H1 (cell line): ENCODE measurements at regions not wholly inside any gene's neighbourhood (a gene's known extent, or its start where the extent isn't known, plus 50 kb on each side); places are given as distances from the start of the nearest gene placed in this dataset.

ENCODE experiments used
- ATF2 ChIP-seq: IDR thresholded peaks from 2 replicates; pipeline ENCODE4 v1.6.1; 2012; ENCODE audit warnings: low read length, inconsistent platforms
- ATF3 ChIP-seq: IDR thresholded peaks from 2 replicates; pipeline ENCODE4 v1.6.1; 2011; ENCODE audit warnings: low read depth, mild to moderate bottlenecking, low read length; ENCODE audit not compliant: insufficient read depth
- CEBPB ChIP-seq: IDR thresholded peaks from 2 replicates; pipeline ENCODE4 v1.6.1; 2012; ENCODE audit warnings: low read depth, low read length
- CTCF ChIP-seq, 3 experiments: IDR thresholded peaks; 1 replicate in 2 of 3; 2 replicates in 1 of 3; pipeline versions ENCODE4 v1.5.1 to v1.6.1; 2011; ENCODE audit warnings: low read length in 3 of 3, mild to moderate bottlenecking in 3 of 3, inconsistent platforms in 2 of 3, low read depth in 1 of 3, moderate library complexity in 1 of 3; ENCODE audit not compliant: insufficient read depth in 1 of 3; ENCODE audit errors: control extremely low read depth in 1 of 3
- EZH2 ChIP-seq: fragments of 200-600 bp; sonication (generic); IDR thresholded peaks from 2 replicates; pipeline ENCODE4 v1.7.1; 2012; ENCODE audit warnings: low read depth, mild to moderate bottlenecking, moderate library complexity, low read length, inconsistent platforms; ENCODE audit not compliant: severe bottlenecking
- MAFK ChIP-seq: IDR thresholded peaks from 2 replicates; pipeline ENCODE4 v1.6.1; 2012; ENCODE audit warnings: low read depth, mild to moderate bottlenecking, improper control_type of control experiment, low read length
- PHF8 ChIP-seq: fragments of 200-600 bp; sonication (generic); conservative IDR thresholded peaks from 2 replicates; pipeline ENCODE4 v1.7.1; 2012; ENCODE audit warnings: low read depth, mild to moderate bottlenecking, inconsistent platforms, low read length, moderate library complexity
- POLR2A ChIP-seq, 2 experiments: IDR thresholded peaks; 1 replicate in 1 of 2; 2 replicates in 1 of 2; pipeline ENCODE4 v1.6.1; 2011; ENCODE audit warnings: low read depth in 2 of 2, low read length in 2 of 2, mild to moderate bottlenecking in 2 of 2; ENCODE audit errors: control extremely low read depth in 1 of 2
- POLR2AphosphoS5 ChIP-seq: IDR thresholded peaks from 2 replicates; pipeline ENCODE4 v1.6.1; 2011; ENCODE audit warnings: low read depth, low read length
- RFX5 ChIP-seq: IDR thresholded peaks from 2 replicates; pipeline ENCODE4 v1.6.1; 2011; ENCODE audit warnings: low read depth, low read length, improper control_type of control experiment, borderline replicate concordance
- YY1 ChIP-seq: IDR thresholded peaks from 2 replicates; pipeline ENCODE4 v1.6.1; 2011; ENCODE audit warnings: low read depth, mild to moderate bottlenecking, low read length
- ZNF274 ChIP-seq: IDR thresholded peaks from 2 replicates; pipeline ENCODE4 v1.7.0; 2012; ENCODE audit warnings: low read length, borderline replicate concordance; ENCODE audit errors: extremely low read depth

- TF ChIP-seq CTCF (IDR thresholded peaks at IDR 0.05; ENCODE audit: control extremely low read depth in 1 of 3, insufficient read depth in 1 of 3, low read depth in 1 of 3, low read length in 3 of 3) (no peak), PHF8 (no peak), EZH2 (no peak), POLR2A (IDR thresholded peaks at IDR 0.05; ENCODE audit: control extremely low read depth in 1 of 2, low read depth in 2 of 2, low read length in 2 of 2) (no peak), ATF2 (no peak), POLR2AphosphoS5 (no peak), CEBPB (no peak), YY1 (no peak), ZNF274 (no peak), MAFK (no peak), ATF3 (no peak), RFX5 (no peak)
Measured at GRCh38 chr2:4959219-4959618, 733.0 kb upstream of the SOX11 start.
